Activated naive CD4-positive, alpha-beta T cell treated with anti-CD3 and anti-CD28 coated beads, Interleukin-2, amount 50 U/mL, for 24 hours (primary cell): ENCODE measurements at regions not wholly inside any gene's neighbourhood (a gene's known extent, or its start where the extent isn't known, plus 50 kb on each side); places are given as distances from the start of the nearest gene placed in this dataset.

Experiments used
- H3K27ac Mint-ChIP-seq: one replicate; pipeline ENCODE4 v1.8.0; 2021; ENCODE audit warnings: mild to moderate bottlenecking, mixed read lengths
- H3K27me3 Mint-ChIP-seq: one replicate; pipeline ENCODE4 v1.8.0; 2021; ENCODE audit warnings: mixed read lengths
- H3K36me3 Mint-ChIP-seq: one replicate; pipeline ENCODE4 v1.8.0; 2021; ENCODE audit warnings: mixed read lengths
- H3K4me1 Mint-ChIP-seq: one replicate; pipeline ENCODE4 v1.8.0; 2021; ENCODE audit warnings: mixed read lengths
- H3K4me3 Mint-ChIP-seq: one replicate; pipeline ENCODE4 v1.8.0; 2021; ENCODE audit warnings: mild to moderate bottlenecking, mixed read lengths
- H3K9me3 Mint-ChIP-seq: one replicate; pipeline ENCODE4 v1.8.0; 2021; ENCODE audit warnings: mixed read lengths

DNA sequence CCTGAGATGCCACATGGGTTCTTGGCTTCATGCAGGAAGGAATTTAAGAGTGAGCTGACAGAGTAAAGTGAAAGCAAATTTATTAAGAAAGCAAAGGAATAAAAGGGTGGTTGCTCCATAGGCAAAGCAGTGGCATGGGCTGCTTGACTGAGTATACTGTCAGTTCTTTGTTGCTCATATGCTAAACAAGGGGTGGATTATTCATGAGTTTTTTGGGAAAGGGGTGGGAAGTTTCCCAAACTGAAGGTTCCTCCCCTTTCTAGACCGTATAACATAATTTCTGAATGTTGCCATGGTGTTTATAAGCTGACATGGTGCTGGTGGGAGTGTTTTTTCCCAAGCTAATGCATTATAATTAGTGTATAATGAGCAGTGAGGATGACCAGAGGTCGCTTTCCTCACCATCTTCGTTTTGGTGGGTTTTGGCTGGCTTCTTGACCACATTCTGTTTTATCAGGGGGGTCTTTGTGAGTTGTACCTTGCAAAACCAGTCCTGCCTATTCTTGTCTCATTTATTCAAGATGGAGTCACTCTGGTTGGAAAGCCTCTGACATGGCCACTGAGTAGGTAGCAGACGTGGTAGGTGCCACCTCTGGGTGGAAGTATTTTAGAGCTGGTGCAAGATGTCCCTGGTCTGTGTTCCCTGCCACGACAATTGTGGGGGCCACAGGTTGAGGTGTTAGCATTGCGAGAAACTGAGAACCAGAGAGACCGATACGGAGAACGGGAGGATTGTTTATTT is 107.5 kb upstream of the SDK1 start:
- Mint-ChIP-seq H3K4me3 (no peak overlapping the region), H3K4me1 (no peaks in the 10 kb centered on the region), H3K36me3 (peaks cover 1% of the 10 kb centered on the region), H3K27me3 (peaks cover 2% of the 10 kb centered on the region), H3K27ac (no peak overlapping the region), H3K9me3 (no peaks in the 10 kb centered on the region)

- H3K4me3 Mint-ChIP-seq: no peak overlapping the region
- H3K36me3 Mint-ChIP-seq: peaks cover 1% of the 10 kb centered on the region
- H3K27me3 Mint-ChIP-seq: peaks cover 2% of the 10 kb centered on the region
- no peak overlapping the region for H3K27ac Mint-ChIP-seq
- H3K9me3 Mint-ChIP-seq: no peaks in the 10 kb centered on the region
- H3K4me1 Mint-ChIP-seq: no peaks in the 10 kb centered on the region
Measured at GRCh38 chr7:3194501-3195141, 106.4 kb upstream of the SDK1 start.

DNA sequence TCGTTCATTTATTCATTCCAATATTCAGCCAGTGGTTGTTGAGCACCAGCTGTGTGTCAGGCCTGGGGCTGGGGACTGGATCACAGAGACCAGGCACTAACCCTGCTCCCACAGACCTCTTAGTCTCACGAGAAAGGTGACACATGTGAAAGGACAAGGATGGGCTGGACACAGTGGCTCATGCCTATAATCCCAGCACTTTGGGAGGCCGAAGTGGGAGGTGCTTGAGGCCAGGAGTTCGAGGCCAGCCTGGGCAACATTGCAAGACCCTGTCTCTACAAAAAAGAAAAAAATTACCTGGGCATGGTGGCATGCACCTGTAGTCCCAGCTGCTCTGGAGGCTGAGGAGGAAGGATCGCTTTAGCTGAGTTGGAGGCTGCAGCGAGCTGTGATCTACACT is 105.9 kb upstream of the SDK1 start:
- H3K9me3 Mint-ChIP-seq: no peaks in the 10 kb centered on the region
- H3K4me3 Mint-ChIP-seq: no peak overlapping the region
- H3K36me3 Mint-ChIP-seq: peaks cover 1% of the 10 kb centered on the region
- no peaks in the 10 kb centered on the region for H3K4me1 Mint-ChIP-seq
- peaks cover 2% of the 10 kb centered on the region for H3K27me3 Mint-ChIP-seq
- no peak overlapping the region for H3K27ac Mint-ChIP-seq

GRCh38 chr7:3196629-3197400 is 104.2 kb upstream of the SDK1 start:
- no peak overlapping the region for H3K27ac Mint-ChIP-seq
- H3K36me3 Mint-ChIP-seq: peaks cover 1% of the 10 kb centered on the region
- H3K4me3 Mint-ChIP-seq: no peak overlapping the region
- H3K4me1 Mint-ChIP-seq: no peaks in the 10 kb centered on the region
- peaks cover 2% of the 10 kb centered on the region for H3K27me3 Mint-ChIP-seq
- H3K9me3 Mint-ChIP-seq: no peaks in the 10 kb centered on the region

- Mint-ChIP-seq H3K27ac (no peak overlapping the region), H3K4me1 (no peaks in the 10 kb centered on the region), H3K4me3 (no peak overlapping the region), H3K36me3 (peaks cover 1% of the 10 kb centered on the region), H3K9me3 (no peaks in the 10 kb centered on the region), H3K27me3 (peaks cover 2% of the 10 kb centered on the region)
Measured at GRCh38 chr7:3197567-3198213, 103.4 kb upstream of the SDK1 start.

GRCh38 chr7:3198316-3198715 is 102.7 kb upstream of the SDK1 start:
- Mint-ChIP-seq H3K27me3 (peaks cover 2% of the 10 kb centered on the region), H3K4me1 (no peaks in the 10 kb centered on the region), H3K9me3 (no peaks in the 10 kb centered on the region), H3K27ac (no peak overlapping the region), H3K36me3 (peaks cover 1% of the 10 kb centered on the region), H3K4me3 (no peak overlapping the region)

- H3K9me3 Mint-ChIP-seq: no peaks in the 10 kb centered on the region
- H3K27ac Mint-ChIP-seq: no peak overlapping the region
- peaks cover 2% of the 10 kb centered on the region for H3K27me3 Mint-ChIP-seq
- H3K36me3 Mint-ChIP-seq: peaks cover 1% of the 10 kb centered on the region
- H3K4me1 Mint-ChIP-seq: no peaks in the 10 kb centered on the region
- no peak overlapping the region for H3K4me3 Mint-ChIP-seq
Measured at GRCh38 chr7:3200504-3200903, 100.5 kb upstream of the SDK1 start.

GRCh38 chr7:3201306-3201705 is 99.7 kb upstream of the SDK1 start:
- no peak overlapping the region for H3K27ac Mint-ChIP-seq
- H3K9me3 Mint-ChIP-seq: no peaks in the 10 kb centered on the region
- no peak overlapping the region for H3K4me3 Mint-ChIP-seq
- H3K27me3 Mint-ChIP-seq: peaks cover 2% of the 10 kb centered on the region
- H3K4me1 Mint-ChIP-seq: no peaks in the 10 kb centered on the region
- peaks cover 1% of the 10 kb centered on the region for H3K36me3 Mint-ChIP-seq

DNA sequence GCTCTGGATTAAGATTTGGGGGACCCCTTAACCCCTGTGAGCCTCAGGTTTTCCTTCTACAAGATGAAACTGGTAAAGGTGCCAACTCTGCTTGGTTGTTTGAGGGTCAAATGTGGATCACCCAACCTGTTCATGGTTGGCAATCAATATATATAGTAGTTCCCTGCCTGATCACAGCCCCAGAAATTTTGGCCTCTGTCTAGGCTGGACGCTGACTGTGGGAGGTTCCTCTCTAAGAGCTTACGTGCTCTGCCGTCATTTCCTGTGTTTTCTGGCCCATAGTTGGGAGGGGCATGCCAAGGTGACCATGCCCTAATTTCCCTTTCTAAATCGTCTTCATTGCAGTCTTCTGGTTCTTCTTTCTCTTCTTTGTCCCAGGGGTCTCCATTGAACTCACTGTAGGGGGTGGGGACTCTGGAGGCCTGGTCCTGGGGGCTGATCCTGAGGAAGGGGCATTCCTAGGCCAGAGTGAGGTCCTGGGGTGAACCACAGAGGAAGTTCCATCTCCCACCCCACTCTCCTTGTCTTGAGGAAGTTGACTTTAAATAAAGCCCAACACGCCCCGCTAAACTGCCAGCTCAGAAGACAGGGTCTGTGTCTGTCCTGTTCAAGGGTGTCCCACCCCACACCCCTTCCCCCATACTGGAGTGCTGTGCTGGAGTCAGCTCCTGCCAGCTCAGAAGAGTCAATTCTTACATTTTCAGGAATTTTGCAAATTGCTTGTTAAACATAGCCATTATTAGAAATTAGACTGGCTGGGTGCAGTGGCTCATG is 98.9 kb upstream of the SDK1 start:
- no peaks in the 10 kb centered on the region for H3K4me1 Mint-ChIP-seq
- no peaks in the 10 kb centered on the region for H3K9me3 Mint-ChIP-seq
- H3K36me3 Mint-ChIP-seq: peaks cover 1% of the 10 kb centered on the region
- H3K27me3 Mint-ChIP-seq: peaks cover under 1% of the 10 kb centered on the region
- H3K4me3 Mint-ChIP-seq: no peak overlapping the region
- no peak overlapping the region for H3K27ac Mint-ChIP-seq

GRCh38 chr7:3204526-3204925 is 96.5 kb upstream of the SDK1 start:
- H3K4me1 Mint-ChIP-seq: no peaks in the 10 kb centered on the region
- H3K9me3 Mint-ChIP-seq: no peaks in the 10 kb centered on the region
- H3K27ac Mint-ChIP-seq: no peak overlapping the region
- no peak overlapping the region for H3K4me3 Mint-ChIP-seq
- H3K27me3 Mint-ChIP-seq: no peaks in the 10 kb centered on the region
- H3K36me3 Mint-ChIP-seq: no peaks in the 10 kb centered on the region

DNA sequence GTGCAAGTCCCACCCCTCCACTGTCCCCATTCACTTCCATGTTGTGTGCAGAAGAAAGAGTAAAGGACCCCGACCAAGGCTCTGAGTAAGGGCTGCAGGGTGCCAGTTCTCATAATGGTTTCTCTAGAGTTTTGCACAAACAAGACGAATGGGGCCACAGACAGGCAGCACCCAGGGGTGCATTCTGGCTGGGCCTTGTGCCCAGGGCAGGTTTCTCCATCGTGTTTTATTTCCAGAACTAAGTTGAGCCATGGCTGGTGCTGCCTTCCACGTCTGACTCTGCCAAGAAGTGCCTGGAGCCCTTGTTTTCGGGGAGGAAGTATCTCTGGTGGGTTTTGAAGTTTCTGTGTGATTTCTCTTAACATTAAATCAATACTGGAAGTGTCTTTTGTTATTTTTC is 95.0 kb upstream of the SDK1 start:
- H3K4me1 Mint-ChIP-seq: no peaks in the 10 kb centered on the region
- no peaks in the 10 kb centered on the region for H3K9me3 Mint-ChIP-seq
- no peak overlapping the region for H3K27ac Mint-ChIP-seq
- no peak overlapping the region for H3K4me3 Mint-ChIP-seq
- no peaks in the 10 kb centered on the region for H3K36me3 Mint-ChIP-seq
- no peaks in the 10 kb centered on the region for H3K27me3 Mint-ChIP-seq

GRCh38 chr7:3206771-3207191 is 94.3 kb upstream of the SDK1 start:
- H3K36me3 Mint-ChIP-seq: no peaks in the 10 kb centered on the region
- H3K27ac Mint-ChIP-seq: no peak overlapping the region
- H3K4me3 Mint-ChIP-seq: no peak overlapping the region
- no peaks in the 10 kb centered on the region for H3K27me3 Mint-ChIP-seq
- no peaks in the 10 kb centered on the region for H3K4me1 Mint-ChIP-seq
- H3K9me3 Mint-ChIP-seq: no peaks in the 10 kb centered on the region

- Mint-ChIP-seq H3K27me3 (no peaks in the 10 kb centered on the region), H3K36me3 (no peaks in the 10 kb centered on the region), H3K4me1 (no peaks in the 10 kb centered on the region), H3K4me3 (no peak overlapping the region), H3K27ac (no peak overlapping the region), H3K9me3 (no peaks in the 10 kb centered on the region)
Measured at GRCh38 chr7:3207387-3207902, 93.6 kb upstream of the SDK1 start.

DNA sequence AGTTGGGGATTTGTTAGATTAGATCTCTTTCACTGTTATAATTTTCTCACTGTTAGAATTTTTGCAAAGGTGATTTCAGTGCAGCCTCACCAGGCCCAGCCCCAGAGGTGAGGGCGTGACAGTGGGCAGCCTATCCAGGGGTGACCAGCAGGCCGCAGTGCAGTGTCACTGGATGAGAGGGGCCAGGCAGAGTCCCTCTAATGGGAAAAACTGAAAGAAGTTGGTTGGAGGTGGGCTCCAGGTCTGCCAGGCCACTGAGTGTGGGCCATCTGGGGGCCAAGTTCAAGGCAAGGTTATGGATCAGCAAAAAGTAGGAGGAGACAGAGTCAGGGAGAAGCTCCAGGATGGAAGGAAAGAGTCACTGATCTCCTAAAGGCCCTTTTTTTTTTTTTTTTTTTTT is 90.5 kb upstream of the SDK1 start:
- H3K4me3 Mint-ChIP-seq: no peak overlapping the region
- H3K9me3 Mint-ChIP-seq: no peaks in the 10 kb centered on the region
- no peak overlapping the region for H3K27ac Mint-ChIP-seq

GRCh38 chr7:3214090-3214413 is 87.0 kb upstream of the SDK1 start:
- Mint-ChIP-seq H3K27me3 (peaks cover 3% of the 10 kb centered on the region), H3K36me3 (no peaks in the 10 kb centered on the region), H3K4me3 (no peak overlapping the region), H3K4me1 (peaks cover 9% of the 10 kb centered on the region), H3K9me3 (no peaks in the 10 kb centered on the region), H3K27ac (no peak overlapping the region)

More for the DNA sequence above, 90.5 kb upstream of the SDK1 start:
- Mint-ChIP-seq H3K4me1 (no peaks in the 10 kb centered on the region), H3K36me3 (no peaks in the 10 kb centered on the region), H3K27me3 (no peaks in the 10 kb centered on the region)
